H9 (cell line): ENCODE measurements at regions not wholly inside any gene's neighbourhood (a gene's known extent, or its start where the extent isn't known, plus 50 kb on each side); places are given as distances from the start of the nearest gene placed in this dataset.

Experiments
- DNase-seq: peaks from one replicate; pipeline ENCODE4 v3.0.0-alpha.2; 2017
- H2AFZ ChIP-seq: one replicate; pipeline ENCODE4 v1.6.1; 2013; ENCODE audit warnings: mild to moderate bottlenecking, low read length, control low read depth, moderate library complexity
- H2AK5ac ChIP-seq: 2 replicates; pipeline ENCODE4 v1.6.1; 2013; ENCODE audit warnings: low read length, control low read depth, mixed read lengths; ENCODE audit not compliant: insufficient read length
- H2BK120ac ChIP-seq: one replicate; pipeline ENCODE4 v1.6.1; 2013; ENCODE audit warnings: low read depth, mild to moderate bottlenecking, low read length, control low read depth, inconsistent platforms; ENCODE audit not compliant: poor library complexity, severe bottlenecking
- H2BK12ac ChIP-seq: 2 replicates; pipeline ENCODE4 v1.6.1; 2013; ENCODE audit warnings: low read length, control low read depth, mixed read lengths, low read depth; ENCODE audit not compliant: insufficient read length
- H2BK15ac ChIP-seq: 2 replicates; pipeline ENCODE4 v1.6.1; 2013; ENCODE audit warnings: low read depth, low read length, control low read depth
- H2BK20ac ChIP-seq: one replicate; pipeline ENCODE4 v1.6.1; 2013; ENCODE audit warnings: low read depth, mild to moderate bottlenecking, low read length, control low read depth, inconsistent platforms; ENCODE audit not compliant: poor library complexity, severe bottlenecking
- H2BK5ac ChIP-seq: 2 replicates; pipeline ENCODE4 v1.6.1; 2013; ENCODE audit warnings: low read length, control low read depth, mixed read lengths; ENCODE audit not compliant: insufficient read length
- H3K14ac ChIP-seq: 2 replicates; pipeline ENCODE4 v1.6.1; 2013; ENCODE audit warnings: low read length, control low read depth; ENCODE audit not compliant: insufficient read depth
- H3K18ac ChIP-seq: 2 replicates; pipeline ENCODE4 v1.6.1; 2013; ENCODE audit warnings: low read depth, mild to moderate bottlenecking, mixed read lengths, low read length, control low read depth; ENCODE audit not compliant: insufficient read length
- H3K23ac ChIP-seq: 2 replicates; pipeline ENCODE4 v1.6.1; 2013; ENCODE audit warnings: low read length, control low read depth, mixed read lengths, low read depth; ENCODE audit not compliant: insufficient read length
- H3K23me2 ChIP-seq: 2 replicates; pipeline ENCODE4 v1.6.1; 2013; ENCODE audit warnings: low read depth, mild to moderate bottlenecking, mixed read lengths, low read length, control low read depth; ENCODE audit not compliant: insufficient read length, poor library complexity, severe bottlenecking
- H3K27ac ChIP-seq: 2 replicates; pipeline ENCODE4 v1.5.1; 2013; ENCODE audit warnings: low read length, control low read depth, mixed read lengths, low read depth; ENCODE audit not compliant: insufficient read length
- H3K27me3 ChIP-seq: 2 replicates; pipeline ENCODE4 v1.6.1; 2013; ENCODE audit warnings: low read length, control low read depth, inconsistent platforms; ENCODE audit not compliant: insufficient read depth
- H3K4ac ChIP-seq: 2 replicates; pipeline ENCODE4 v1.6.1; 2013; ENCODE audit warnings: low read depth, mild to moderate bottlenecking, control low read depth, inconsistent platforms, low read length, moderate library complexity
- H3K4me1 ChIP-seq: 2 replicates; pipeline ENCODE4 v1.6.1; 2013; ENCODE audit warnings: low read length, control low read depth, inconsistent platforms; ENCODE audit not compliant: insufficient read depth
- H3K4me2 ChIP-seq: 2 replicates; pipeline ENCODE4 v1.6.1; 2013; ENCODE audit warnings: low read length, control low read depth, mixed read lengths; ENCODE audit not compliant: insufficient read length, insufficient read depth
- H3K56ac ChIP-seq: 2 replicates; pipeline ENCODE4 v1.6.1; 2013; ENCODE audit warnings: low read depth, mild to moderate bottlenecking, mixed read lengths, low read length, control low read depth; ENCODE audit not compliant: insufficient read length
- H3K79me1 ChIP-seq: 2 replicates; pipeline ENCODE4 v1.6.1; 2013; ENCODE audit warnings: low read depth, mild to moderate bottlenecking, moderate library complexity, low read length, control low read depth, inconsistent platforms; ENCODE audit not compliant: insufficient read depth, poor library complexity, severe bottlenecking
- H3K79me2 ChIP-seq: 2 replicates; pipeline ENCODE4 v1.6.1; 2013; ENCODE audit warnings: low read length, control low read depth, inconsistent platforms; ENCODE audit not compliant: insufficient read depth
- H3K9ac ChIP-seq: 2 replicates; pipeline ENCODE4 v1.6.1; 2013; ENCODE audit warnings: low read length, control low read depth, mixed read lengths; ENCODE audit not compliant: insufficient read length; ENCODE audit errors: extremely low read depth
- H3K9me3 ChIP-seq: one replicate; pipeline ENCODE4 v1.6.1; 2013; ENCODE audit warnings: low read depth, low read length, inconsistent platforms; ENCODE audit not compliant: control insufficient read depth
- H3T11ph ChIP-seq: one replicate; pipeline ENCODE4 v1.6.1; 2013; ENCODE audit warnings: mild to moderate bottlenecking, low read length, control low read depth, inconsistent platforms
- H4K20me1 ChIP-seq: one replicate; pipeline ENCODE4 v1.6.1; 2013; ENCODE audit not compliant: control insufficient read depth, insufficient read length, insufficient read depth
- H4K5ac ChIP-seq: 2 replicates; pipeline ENCODE4 v1.6.1; 2013; ENCODE audit warnings: low read depth, mild to moderate bottlenecking, mixed read lengths, low read length, control low read depth; ENCODE audit not compliant: insufficient read length
- H4K8ac ChIP-seq: replicated peaks from 2 replicates; pipeline ENCODE4 v1.6.1; 2013; ENCODE audit warnings: low read length, control low read depth, mixed read lengths, low read depth; ENCODE audit not compliant: insufficient read length
- H4K91ac ChIP-seq: 2 replicates; pipeline ENCODE4 v1.6.1; 2013; ENCODE audit warnings: low read depth, mild to moderate bottlenecking, moderate library complexity, mixed read lengths, low read length, control low read depth; ENCODE audit not compliant: insufficient read length
- H3K27ac Mint-ChIP-seq, 3 experiments: 2 replicates in 2 of 3; 3 replicates in 1 of 3; pipeline ENCODE4 v1.8.0; 2020 to 2021; ENCODE audit warnings: mixed read lengths in 3 of 3, mild to moderate bottlenecking in 1 of 3, moderate library complexity in 1 of 3
- H3K27me3 Mint-ChIP-seq: 2 replicates; pipeline ENCODE4 v1.8.0; 2021; ENCODE audit warnings: low read depth, mild to moderate bottlenecking, moderate library complexity, mixed read lengths
- H3K36me3 Mint-ChIP-seq, 3 experiments: 2 replicates in 2 of 3; 3 replicates in 1 of 3; pipeline ENCODE4 v1.8.0; 2020 to 2021; ENCODE audit warnings: low read depth in 3 of 3, mixed read lengths in 3 of 3; ENCODE audit not compliant: insufficient read depth in 1 of 3
- H3K4me1 Mint-ChIP-seq, 2 experiments: 2 replicates each; pipeline ENCODE4 v1.8.0; 2020; ENCODE audit warnings: mixed read lengths in 2 of 2
- H3K4me3 Mint-ChIP-seq, 2 experiments: 2 replicates in 1 of 2; 3 replicates in 1 of 2; pipeline ENCODE4 v1.8.0; 2020 to 2021; ENCODE audit warnings: mild to moderate bottlenecking in 2 of 2, mixed read lengths in 2 of 2, moderate library complexity in 1 of 2
- H3K9me3 Mint-ChIP-seq, 2 experiments: 2 replicates in 1 of 2; 3 replicates in 1 of 2; pipeline ENCODE4 v1.8.0; 2020; ENCODE audit warnings: mild to moderate bottlenecking in 2 of 2, mixed read lengths in 2 of 2, moderate library complexity in 1 of 2
- WGBS: extraction: QIAGEN DNeasy Blood & Tissue Kit; methylation state at CpG from one replicate; pipeline ENCODE4 v1.1.7; 2013; ENCODE audit warnings: missing lambda C conversion rate, low lambda C conversion rate, mixed read lengths; ENCODE audit not compliant: insufficient read length; ENCODE audit errors: extremely low coverage; 5-methylcytosine and 5-hydroxymethylcytosine counted together
- TF ChIP-seq, protein P1 (sequence below): fragments of 200-600 bp; sonication (generic); conservative IDR thresholded peaks from 3 replicates; pipeline ENCODE4 v1.8.0; 2021; ENCODE audit warnings: antibody characterized with exemption, mild to moderate bottlenecking

DNA sequence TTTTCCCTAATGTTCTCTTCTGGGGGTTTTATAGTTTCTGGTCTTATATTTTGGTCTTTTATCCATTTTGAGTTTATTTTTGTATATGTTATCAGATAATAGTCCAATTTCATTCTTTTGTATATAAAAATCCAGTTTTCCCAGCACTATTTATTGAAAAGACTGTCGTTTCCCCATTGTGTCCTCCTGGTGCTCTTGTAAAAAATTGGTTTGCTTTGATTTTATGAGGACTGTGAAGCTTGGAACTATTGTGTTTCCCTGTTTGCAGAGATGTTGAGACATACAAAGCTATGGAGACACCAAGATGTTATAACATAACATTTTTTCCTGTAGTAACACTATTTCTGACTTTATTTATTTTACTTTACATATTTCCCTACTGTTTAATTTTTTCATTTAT is 163.3 kb upstream of the TUT7 start:
- H3K4me2 ChIP-seq, result no peak overlapping the region
- no peak overlapping the region for H2BK5ac ChIP-seq
- no peak overlapping the region for H2BK12ac ChIP-seq
- no peak overlapping the region for H3K56ac ChIP-seq
- no peaks in the 10 kb centered on the region for H3K79me1 ChIP-seq
- H3T11ph ChIP-seq, result no peak overlapping the region
- no CpG with 5 or more reads among the region's 1 CpG for WGBS
- Mint-ChIP-seq H3K27me3 (no peaks in the 10 kb centered on the region), H3K27ac (no peak overlapping the region), H3K36me3 (no peaks in the 10 kb centered on the region), H3K4me3 (no peak overlapping the region), H3K4me1 (no peaks in the 10 kb centered on the region), H3K9me3 (peaks cover 0 to 3% of the 10 kb centered on the region in 2 experiments; a peak in 1 of 5 replicates)
- no peak overlapping the region for H4K91ac ChIP-seq
- H4K8ac ChIP-seq, result no peak overlapping the region
- no peak overlapping the region for H3K18ac ChIP-seq
- no peaks in the 10 kb centered on the region for H3K79me2 ChIP-seq
- H2AFZ ChIP-seq, result no peak overlapping the region
- no peak overlapping the region for H2AK5ac ChIP-seq
- H3K27me3 ChIP-seq, result no peaks in the 10 kb centered on the region; the same call in 1 of the 2 replicates
- no peak overlapping the region for H4K5ac ChIP-seq
- H4K20me1 ChIP-seq, result no peaks in the 10 kb centered on the region
- DNase-seq, result no peak
- H3K14ac ChIP-seq, result no peak overlapping the region
- no peaks in the 10 kb centered on the region for H3K23me2 ChIP-seq
- H3K9me3 ChIP-seq, result no peaks in the 10 kb centered on the region
- no peak overlapping the region for H2BK15ac ChIP-seq
- no peak overlapping the region for H2BK120ac ChIP-seq
- H3K4ac ChIP-seq, result no peak overlapping the region
- no peak overlapping the region for H3K27ac ChIP-seq
- TF ChIP-seq, protein P1, sequence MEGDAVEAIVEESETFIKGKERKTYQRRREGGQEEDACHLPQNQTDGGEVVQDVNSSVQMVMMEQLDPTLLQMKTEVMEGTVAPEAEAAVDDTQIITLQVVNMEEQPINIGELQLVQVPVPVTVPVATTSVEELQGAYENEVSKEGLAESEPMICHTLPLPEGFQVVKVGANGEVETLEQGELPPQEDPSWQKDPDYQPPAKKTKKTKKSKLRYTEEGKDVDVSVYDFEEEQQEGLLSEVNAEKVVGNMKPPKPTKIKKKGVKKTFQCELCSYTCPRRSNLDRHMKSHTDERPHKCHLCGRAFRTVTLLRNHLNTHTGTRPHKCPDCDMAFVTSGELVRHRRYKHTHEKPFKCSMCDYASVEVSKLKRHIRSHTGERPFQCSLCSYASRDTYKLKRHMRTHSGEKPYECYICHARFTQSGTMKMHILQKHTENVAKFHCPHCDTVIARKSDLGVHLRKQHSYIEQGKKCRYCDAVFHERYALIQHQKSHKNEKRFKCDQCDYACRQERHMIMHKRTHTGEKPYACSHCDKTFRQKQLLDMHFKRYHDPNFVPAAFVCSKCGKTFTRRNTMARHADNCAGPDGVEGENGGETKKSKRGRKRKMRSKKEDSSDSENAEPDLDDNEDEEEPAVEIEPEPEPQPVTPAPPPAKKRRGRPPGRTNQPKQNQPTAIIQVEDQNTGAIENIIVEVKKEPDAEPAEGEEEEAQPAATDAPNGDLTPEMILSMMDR, result no peak
- no peak overlapping the region for H3K23ac ChIP-seq
- H3K9ac ChIP-seq, result no peak overlapping the region
- H2BK20ac ChIP-seq, result no peak overlapping the region
- H3K4me1 ChIP-seq, result no peaks in the 10 kb centered on the region
